GM12878 (cell line): ENCODE measurements at regions not wholly inside any gene's neighbourhood (a gene's known extent, or its start where the extent isn't known, plus 50 kb on each side); places are given as distances from the start of the nearest gene placed in this dataset.

ENCODE experiments used
- ATAC-seq: fragments of 200-7000 bp; cut with Tn5 transposase; 3 replicates; pipeline ENCODE4 v1.9.1; 2020; ENCODE audit warnings: mild to moderate bottlenecking, moderate library complexity
- BruUV-seq: library from RNA; stranded (reverse); fragments of 400-500 nt; replicated peaks from 2 replicates; lab custom pipeline; 2021; lab: Mats Ljungman, UMichigan
- CTCF ChIA-PET: fragments of 300-600 bp; sonication (Branson Sonifier 250); formaldehyde crosslinking; extraction: SDS; loops from one replicate; lab custom pipeline; 2021; ENCODE audit warnings: inconsistent platforms; lab: Yijun Ruan, JAX
- POLR2A ChIA-PET: fragments of 350-600 bp; formaldehyde crosslinking; extraction: SDS; loops from one replicate; lab custom pipeline; 2021; ENCODE audit warnings: inconsistent platforms; lab: Charles Lee
- RAD21 ChIA-PET: fragments of 300-600 bp; sonication (Branson Sonifier 250); formaldehyde crosslinking; loops from one replicate; lab custom pipeline; 2023; ENCODE audit warnings: antibody characterized with exemption; ENCODE audit not compliant: unreplicated experiment; lab: Charles Lee
- SMC1A ChIA-PET: fragments of 300-600 bp; sonication (Branson Sonifier 250); formaldehyde crosslinking; loops from one replicate; lab custom pipeline; 2023; ENCODE audit not compliant: unreplicated experiment, uncharacterized antibody; lab: Charles Lee
- DNase-seq: peaks from one replicate; pipeline ENCODE4 v3.0.0-alpha.2; 2011; ENCODE audit warnings: low read depth, low spot score
- FAIRE-seq: peaks from 3 replicates; lab custom pipeline; 2011; peaks lifted over from hg19 to GRCh38; lab: Jason Lieb, UNC
- H2AFZ ChIP-seq: 2 replicates; pipeline ENCODE4 v1.6.0; 2011; ENCODE audit warnings: low read depth, low read length, control low read depth; ENCODE audit not compliant: control insufficient read depth
- H3K27ac ChIP-seq: 2 replicates; pipeline ENCODE4 v1.5.1; 2011; ENCODE audit warnings: control low read depth; ENCODE audit not compliant: control insufficient read depth, insufficient read depth
- H3K27me3 ChIP-seq, 2 experiments: replicated peaks in 1 of 2; 2 replicates each; pipeline versions ENCODE4 v1.6.0 to v1.6.1; 2011; ENCODE audit warnings: low read length in 1 of 2; ENCODE audit not compliant: control insufficient read depth in 2 of 2, insufficient read depth in 2 of 2
- H3K36me3 ChIP-seq, 2 experiments: 2 replicates each; pipeline ENCODE4 v1.5.1; 2011; ENCODE audit warnings: low read length in 1 of 2; ENCODE audit not compliant: control insufficient read depth in 2 of 2, insufficient read depth in 2 of 2
- H3K4me1 ChIP-seq: 2 replicates; pipeline ENCODE4 v1.6.1; 2011; ENCODE audit warnings: mild to moderate bottlenecking, low read length, moderate library complexity, mixed read lengths; ENCODE audit not compliant: control insufficient read depth, insufficient read depth
- H3K4me2 ChIP-seq: 2 replicates; pipeline ENCODE4 v1.6.0; 2011; ENCODE audit warnings: control low read depth; ENCODE audit not compliant: control insufficient read depth, insufficient read depth
- H3K4me3 ChIP-seq: fragments of 200-600 bp; sonication (generic); 2 replicates; pipeline ENCODE4 v1.5.1; 2016
- H3K79me2 ChIP-seq: 2 replicates; pipeline ENCODE4 v1.6.0; 2011; ENCODE audit warnings: low read length; ENCODE audit not compliant: control insufficient read depth, insufficient read depth
- H3K9ac ChIP-seq: 2 replicates; pipeline ENCODE4 v1.8.0; 2011; ENCODE audit warnings: low read length, control low read depth, mixed read lengths; ENCODE audit not compliant: control insufficient read depth, insufficient read depth
- H3K9me3 ChIP-seq: replicated peaks from 3 replicates; pipeline ENCODE4 v1.5.1; 2011; ENCODE audit warnings: mild to moderate bottlenecking, low read length; ENCODE audit not compliant: control insufficient read depth, insufficient read depth
- H4K20me1 ChIP-seq: 2 replicates; pipeline ENCODE4 v1.6.0; 2011; ENCODE audit not compliant: control insufficient read depth, insufficient read depth
- BHLHE40 ChIP-seq, 2 experiments: fragments of 450-650 bp in 1 of 2; IDR thresholded peaks; 2 replicates each; pipeline ENCODE4 v1.6.1; 2011 to 2017; ENCODE audit warnings: low read depth in 2 of 2, borderline replicate concordance in 1 of 2, improper control_type of control experiment in 1 of 2, low read length in 1 of 2, mild to moderate bottlenecking in 1 of 2
- CBFB ChIP-seq: IDR thresholded peaks from 2 replicates; pipeline ENCODE4 v1.6.1; 2016; ENCODE audit warnings: antibody characterized with exemption, low read depth
- HSF1 ChIP-seq: fragments of 150-350 bp; IDR thresholded peaks from 2 replicates; pipeline ENCODE4 v1.6.1; 2014; ENCODE audit warnings: mild to moderate bottlenecking, low read depth, low read length
- MTA2 ChIP-seq: fragments of 450-650 bp; IDR thresholded peaks from 2 replicates; pipeline ENCODE4 v1.6.1; 2016; ENCODE audit warnings: low read depth, mild to moderate bottlenecking, moderate library complexity
- PAX5 ChIP-seq: IDR thresholded peaks from 2 replicates; pipeline ENCODE4 v1.6.1; 2011; ENCODE audit warnings: low read depth, low read length, borderline replicate concordance
- RAD51 ChIP-seq: fragments of 450-650 bp; IDR thresholded peaks from 2 replicates; pipeline ENCODE4 v1.6.1; 2016; ENCODE audit warnings: moderate library complexity, mild to moderate bottlenecking, inconsistent platforms
- RUNX3 ChIP-seq: IDR thresholded peaks from 2 replicates; pipeline ENCODE4 v1.6.1; 2012; ENCODE audit warnings: low read length, inconsistent platforms
- TCF7 ChIP-seq: IDR thresholded peaks from 2 replicates; pipeline ENCODE4 v1.6.1; 2014; ENCODE audit warnings: antibody characterized with exemption, borderline replicate concordance
- YY1 ChIP-seq: IDR thresholded peaks from 2 replicates; pipeline ENCODE4 v1.6.1; 2011; ENCODE audit warnings: low read depth, mild to moderate bottlenecking, low read length
- ZBED1 ChIP-seq: IDR thresholded peaks from 2 replicates; pipeline ENCODE4 v1.6.1; 2016; ENCODE audit warnings: borderline replicate concordance
- ZBTB4 ChIP-seq: fragments of 450-650 bp; formaldehyde crosslinking; IDR thresholded peaks from 2 replicates; pipeline ENCODE4 v1.4.0; 2022; ENCODE audit warnings: mild to moderate bottlenecking, moderate library complexity
- ZNF687 ChIP-seq: fragments of 450-650 bp; IDR thresholded peaks from 2 replicates; pipeline ENCODE4 v1.6.1; 2017; ENCODE audit warnings: mild to moderate bottlenecking, moderate library complexity
- WGBS: methylation state at CpG from one replicate; pipeline ENCODE4 v1.1.6; 2016; ENCODE audit warnings: low lambda C conversion rate; ENCODE audit not compliant: insufficient replicate concordance, insufficient coverage; ENCODE audit errors: missing lambda C conversion rate; 5-methylcytosine and 5-hydroxymethylcytosine counted together
- in situ Hi-C: fragments of 300-500 bp; cut with MboI; formaldehyde crosslinking; loops from 9 replicates; pipeline ENCODE4 v1.14.3; 2018; ENCODE audit warnings: mixed read lengths
- intact Hi-C: fragments of 100-400 bp; cut with micrococcal nuclease; formaldehyde crosslinking; loops from one replicate; pipeline ENCODE4 v1.14.2; 2022; ENCODE audit not compliant: unreplicated experiment

- H3K9me3 ChIP-seq, result no peaks in the 10 kb centered on the region
- H2AFZ ChIP-seq, result no peak overlapping the region
- H4K20me1 ChIP-seq, result no peaks in the 10 kb centered on the region
- H3K27me3 ChIP-seq, result no peaks in the 10 kb centered on the region; a peak in 2 of 4 replicates
- no peaks in the 10 kb centered on the region for H3K36me3 ChIP-seq
- DNase-seq (peak; percentile 69), ATAC-seq (peak; percentile 96), FAIRE-seq (peak; percentile 87)
- peak overlapping the region; percentile 69; the same call in 1 of the 2 replicates for H3K4me2 ChIP-seq
- ChIA-PET CTCF (interaction anchor here (0.7 to 1.4 kb wide), 4 partner anchors 11 to 159 kb away, joined by 3 read pairs; no protein-coding TSS in a partner anchor), RAD21 (interaction anchor here (0.6 to 2.3 kb wide), 5 partner anchors 22 to 132 kb away, joined by 3 to 9 read pairs (median 4); no protein-coding TSS in a partner anchor), POLR2A (interaction anchor here (1.0 to 1.3 kb wide), 2 partner anchors 21 to 49 kb away, joined by 3 to 6 read pairs; no protein-coding TSS in a partner anchor), SMC1A (interaction anchor here (0.8 to 1.7 kb wide), 7 partner anchors 30 to 131 kb away, joined by 3 to 7 read pairs (median 3); no protein-coding TSS in a partner anchor)
- peaks cover 12% of the 10 kb centered on the region for H3K4me1 ChIP-seq
- no TSS peak for BruUV-seq
- H3K9ac ChIP-seq, result no peak overlapping the region
- in situ Hi-C loops, result no loop called here
- WGBS, result 24% methylated on average over 16 of the region's 16 CpGs
- H3K79me2 ChIP-seq, result no peaks in the 10 kb centered on the region
- H3K27ac ChIP-seq, result no peak overlapping the region
- H3K4me3 ChIP-seq, result no peak overlapping the region; the same call in 1 of the 2 replicates
- intact Hi-C loops, result loop anchor here (2.0 kb wide), 1 partner anchor 52 kb away; no protein-coding TSS in a partner anchor
- peak in 1 of 2 experiments; percentile 64; a peak in 2 of 4 replicates for TF ChIP-seq BHLHE40 (IDR thresholded peaks at IDR 0.05; ENCODE audit: borderline replicate concordance in 1 of 2, low read depth in 2 of 2, low read length in 1 of 2)
- TF ChIP-seq HSF1, result no peak
- TF ChIP-seq ZBED1, result peak; percentile 25; the same call in 1 of the 2 replicates
- TF ChIP-seq TCF7, result no peak
- peak; percentile 94 for TF ChIP-seq MTA2
- no peak for TF ChIP-seq ZNF687
- peak; percentile 40; the same call in 1 of the 2 replicates for TF ChIP-seq PAX5
- TF ChIP-seq RUNX3, result peak; percentile 96
- no peak for TF ChIP-seq ZBTB4 (CRISPR knock-in tag)
- TF ChIP-seq RAD51, result peak; percentile 45; the same call in 1 of the 2 replicates
- TF ChIP-seq YY1, result no peak
- peak; percentile 59; the same call in 1 of the 2 replicates for TF ChIP-seq CBFB
Measured at GRCh38 chr1:87202922-87203655, 125.6 kb upstream of the LMO4 start.
